ENCODE measurements at regions not wholly inside any gene's neighbourhood (a gene's known extent, or its start where the extent isn't known, plus 50 kb on each side); places are given as distances from the start of the nearest gene placed in this dataset.

DNA sequence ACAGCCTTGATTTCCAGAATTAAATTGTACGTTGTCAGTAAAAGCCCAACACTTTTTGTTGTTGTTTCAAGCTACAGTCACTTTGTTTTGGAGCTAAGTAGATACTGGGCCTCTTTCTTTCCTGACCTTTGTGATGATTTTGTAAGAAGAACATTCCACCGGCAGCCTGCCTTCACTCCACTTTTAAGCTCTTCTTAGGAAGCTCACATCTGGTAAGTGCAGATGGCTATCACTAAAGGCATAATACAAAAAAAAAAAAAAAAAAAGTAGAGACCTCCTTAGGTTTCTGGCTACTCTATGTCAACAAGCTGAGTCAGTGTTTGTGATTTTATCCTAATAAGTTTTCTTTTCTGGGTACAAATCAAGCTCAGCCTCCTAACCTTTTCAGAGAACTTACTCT lies 1922.1 kb upstream of the WWC1 start:
- H3K9ac ChIP-seq (ENCODE audit: low read length) = no peak overlapping the region
- no peaks in the 10 kb centered on the region for H3K9me3 ChIP-seq (ENCODE audit: control insufficient read depth, low read depth, low read length)
- peaks cover 10% of the 10 kb centered on the region for H3K27me3 ChIP-seq (ENCODE audit: control insufficient read depth, insufficient read depth, low read length)
- no peak overlapping the region for H3K4me3 ChIP-seq (ENCODE audit: low read length)
- H3K27ac ChIP-seq (ENCODE audit: low read length) = no peak overlapping the region
- H3K36me3 ChIP-seq (ENCODE audit: control insufficient read depth, low read depth, low read length) = no peaks in the 10 kb centered on the region
- peaks cover 13% of the 10 kb centered on the region for H3K4me1 ChIP-seq (ENCODE audit: control insufficient read depth, low read depth, low read length)

- no peaks in the 10 kb centered on the region for H3K9me3 ChIP-seq (ENCODE audit: control insufficient read depth, low read depth, low read length)
- H3K4me1 ChIP-seq (ENCODE audit: control insufficient read depth, low read depth, low read length) = peaks cover 13% of the 10 kb centered on the region
- no peak overlapping the region for H3K4me3 ChIP-seq (ENCODE audit: low read length)
- no peak overlapping the region for H3K9ac ChIP-seq (ENCODE audit: low read length)
- H3K27me3 ChIP-seq (ENCODE audit: control insufficient read depth, insufficient read depth, low read length) = peaks cover 10% of the 10 kb centered on the region
- no peaks in the 10 kb centered on the region for H3K36me3 ChIP-seq (ENCODE audit: control insufficient read depth, low read depth, low read length)
- no peak overlapping the region for H3K27ac ChIP-seq (ENCODE audit: low read length)
Observed at GRCh38 chr5:166369807-166370206, 1921.6 kb upstream of the WWC1 start.

- H3K27me3 ChIP-seq (ENCODE audit: control insufficient read depth, insufficient read depth, low read length) = peaks cover 10% of the 10 kb centered on the region
- H3K9ac ChIP-seq (ENCODE audit: low read length) = no peak overlapping the region
- no peaks in the 10 kb centered on the region for H3K9me3 ChIP-seq (ENCODE audit: control insufficient read depth, low read depth, low read length)
- peaks cover 13% of the 10 kb centered on the region for H3K4me1 ChIP-seq (ENCODE audit: control insufficient read depth, low read depth, low read length)
- no peaks in the 10 kb centered on the region for H3K36me3 ChIP-seq (ENCODE audit: control insufficient read depth, low read depth, low read length)
- H3K4me3 ChIP-seq (ENCODE audit: low read length) = no peak overlapping the region
- no peak overlapping the region for H3K27ac ChIP-seq (ENCODE audit: low read length)
Observed at GRCh38 chr5:166370928-166371690, 1920.3 kb upstream of the WWC1 start.

DNA sequence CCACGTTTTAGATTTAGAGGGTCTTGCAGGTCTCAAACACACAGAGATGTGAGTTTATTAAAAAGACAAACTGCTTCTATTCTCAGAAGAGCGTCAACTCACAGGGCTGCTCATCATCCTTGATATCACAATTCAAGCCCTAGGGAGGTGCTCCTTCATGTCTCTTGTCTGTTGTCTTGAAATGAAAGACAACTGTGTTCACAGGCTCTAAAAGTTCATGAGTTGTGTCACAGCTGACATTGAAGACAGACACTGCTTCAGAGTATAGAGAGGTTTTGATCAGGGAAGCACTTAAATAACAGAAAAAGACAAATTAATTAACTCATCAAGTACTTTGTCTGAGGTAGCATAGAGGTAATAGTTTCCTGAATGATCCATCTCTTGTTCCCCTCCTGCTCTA lies 1917.6 kb upstream of the WWC1 start:
- no peaks in the 10 kb centered on the region for H3K36me3 ChIP-seq (ENCODE audit: control insufficient read depth, low read depth, low read length)
- no peak overlapping the region for H3K27ac ChIP-seq (ENCODE audit: low read length)
- peaks cover 13% of the 10 kb centered on the region for H3K4me1 ChIP-seq (ENCODE audit: control insufficient read depth, low read depth, low read length)
- H3K9me3 ChIP-seq (ENCODE audit: control insufficient read depth, low read depth, low read length) = no peaks in the 10 kb centered on the region
- H3K4me3 ChIP-seq (ENCODE audit: low read length) = no peak overlapping the region
- peaks cover 10% of the 10 kb centered on the region for H3K27me3 ChIP-seq (ENCODE audit: control insufficient read depth, insufficient read depth, low read length)
- no peak overlapping the region for H3K9ac ChIP-seq (ENCODE audit: low read length)

DNA sequence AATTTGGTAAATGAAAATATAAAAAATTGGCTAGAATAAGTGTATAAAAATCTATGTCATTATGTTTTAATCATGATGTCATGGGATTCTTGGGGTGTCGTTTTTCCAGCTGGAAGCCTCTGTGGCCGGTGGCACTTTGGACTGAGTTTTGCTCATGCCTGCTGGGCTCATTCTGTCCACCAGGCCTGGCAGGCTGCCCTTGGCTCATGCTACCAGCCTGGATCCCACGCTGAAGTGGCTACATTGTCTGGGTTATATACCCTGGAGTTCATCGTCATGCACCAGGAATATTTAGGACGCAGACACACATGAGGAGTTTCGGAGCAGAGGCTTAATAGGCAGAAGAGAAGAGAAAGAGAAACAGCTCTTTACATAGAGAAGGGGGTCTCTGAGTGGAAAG lies 1913.7 kb upstream of the WWC1 start:
- Histone ChIP-seq H3K27me3 (ENCODE audit: control insufficient read depth, insufficient read depth, low read length) (no peaks in the 10 kb centered on the region), H3K9me3 (ENCODE audit: control insufficient read depth, low read depth, low read length) (no peaks in the 10 kb centered on the region), H3K27ac (ENCODE audit: low read length) (no peak overlapping the region), H3K36me3 (ENCODE audit: control insufficient read depth, low read depth, low read length) (no peaks in the 10 kb centered on the region), H3K4me3 (ENCODE audit: low read length) (no peak overlapping the region), H3K9ac (ENCODE audit: low read length) (no peak overlapping the region), H3K4me1 (ENCODE audit: control insufficient read depth, low read depth, low read length) (no peaks in the 10 kb centered on the region)

DNA sequence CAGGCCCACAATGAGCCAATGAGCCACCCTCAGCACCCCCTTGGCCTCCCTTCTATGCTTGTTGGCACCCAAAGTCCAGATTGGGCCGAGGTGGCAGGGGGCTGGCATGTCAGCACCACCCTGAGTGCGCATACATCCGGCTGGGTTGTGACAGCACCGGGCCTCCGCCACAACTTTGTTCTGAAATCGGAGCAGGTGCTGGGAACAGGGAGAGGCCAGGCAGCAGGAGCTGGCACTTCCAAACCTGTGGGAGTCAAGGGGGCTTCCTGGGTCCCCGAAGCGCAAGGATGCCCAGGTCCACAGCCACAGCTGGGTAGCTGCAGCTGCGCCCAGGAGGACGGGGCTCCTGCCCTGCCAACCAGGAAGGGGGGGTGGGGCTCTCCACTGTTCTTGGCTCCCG lies 1911.9 kb upstream of the WWC1 start:
- Histone ChIP-seq H3K27me3 (ENCODE audit: control insufficient read depth, insufficient read depth, low read length) (no peaks in the 10 kb centered on the region), H3K36me3 (ENCODE audit: control insufficient read depth, low read depth, low read length) (no peaks in the 10 kb centered on the region), H3K4me1 (ENCODE audit: control insufficient read depth, low read depth, low read length) (no peaks in the 10 kb centered on the region), H3K4me3 (ENCODE audit: low read length) (no peak overlapping the region), H3K9me3 (ENCODE audit: control insufficient read depth, low read depth, low read length) (no peaks in the 10 kb centered on the region), H3K9ac (ENCODE audit: low read length) (no peak overlapping the region), H3K27ac (ENCODE audit: low read length) (no peak overlapping the region)

DNA sequence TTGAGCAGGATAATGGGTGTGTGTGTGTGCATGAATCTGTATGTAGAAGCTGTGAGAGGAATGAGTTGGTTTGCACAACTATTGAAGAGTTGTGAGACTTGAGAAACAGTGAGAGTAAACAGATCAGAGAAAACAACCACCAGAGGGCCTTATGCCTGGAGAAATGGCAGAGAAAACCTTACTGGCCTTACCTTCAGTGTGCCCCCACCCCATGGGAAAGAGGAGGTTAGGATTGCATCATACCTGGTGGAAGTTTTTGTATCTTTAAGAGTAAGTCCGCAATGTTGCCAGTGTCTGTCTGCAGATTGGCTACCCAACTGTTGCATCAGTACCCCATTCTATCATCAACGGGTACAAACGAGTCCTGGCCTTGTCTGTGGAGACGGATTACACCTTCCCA lies 1909.4 kb upstream of the WWC1 start:
- Histone ChIP-seq H3K9me3 (ENCODE audit: control insufficient read depth, low read depth, low read length) (no peaks in the 10 kb centered on the region), H3K27me3 (ENCODE audit: control insufficient read depth, insufficient read depth, low read length) (no peaks in the 10 kb centered on the region), H3K4me1 (ENCODE audit: control insufficient read depth, low read depth, low read length) (no peaks in the 10 kb centered on the region), H3K4me3 (ENCODE audit: low read length) (no peak overlapping the region), H3K9ac (ENCODE audit: low read length) (no peak overlapping the region), H3K27ac (ENCODE audit: low read length) (no peak overlapping the region), H3K36me3 (ENCODE audit: control insufficient read depth, low read depth, low read length) (no peaks in the 10 kb centered on the region)

- Histone ChIP-seq H3K27ac (ENCODE audit: low read length) (no peak overlapping the region), H3K9ac (ENCODE audit: low read length) (no peak overlapping the region)
Observed at GRCh38 chr5:166398131-166398530, 1893.3 kb upstream of the WWC1 start.

DNA sequence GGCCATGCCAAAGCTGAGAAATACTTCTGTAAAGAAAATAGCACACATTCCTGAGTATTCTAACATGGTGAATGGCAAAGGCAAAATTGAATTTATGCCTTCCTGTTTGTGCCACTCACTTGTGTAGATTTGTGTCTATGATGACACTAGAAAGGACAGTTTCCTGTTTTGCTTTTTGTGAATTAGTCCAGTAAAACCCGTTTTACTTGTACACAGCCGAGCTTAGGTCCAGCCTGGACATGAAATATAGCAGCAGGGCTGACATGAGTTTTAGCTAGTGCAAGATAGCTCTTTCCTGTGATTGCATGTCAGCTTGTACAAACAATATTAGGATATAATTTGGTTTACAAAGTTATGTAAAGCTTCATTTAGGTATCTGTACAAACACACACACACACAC lies 1891.7 kb upstream of the WWC1 start:
- Histone ChIP-seq H3K36me3 (ENCODE audit: control insufficient read depth, low read depth, low read length) (no peaks in the 10 kb centered on the region), H3K9me3 (ENCODE audit: control insufficient read depth, low read depth, low read length) (no peaks in the 10 kb centered on the region), H3K4me3 (ENCODE audit: low read length) (no peak overlapping the region), H3K4me1 (ENCODE audit: control insufficient read depth, low read depth, low read length) (no peaks in the 10 kb centered on the region), H3K9ac (ENCODE audit: low read length) (no peak overlapping the region), H3K27ac (ENCODE audit: low read length) (no peak overlapping the region), H3K27me3 (ENCODE audit: control insufficient read depth, insufficient read depth, low read length) (no peaks in the 10 kb centered on the region)

More at GRCh38 chr5:166398131-166398530, 1893.3 kb upstream of the WWC1 start:
- Histone ChIP-seq H3K4me1 (ENCODE audit: control insufficient read depth, low read depth, low read length) (no peaks in the 10 kb centered on the region), H3K27me3 (ENCODE audit: control insufficient read depth, insufficient read depth, low read length) (no peaks in the 10 kb centered on the region), H3K9me3 (ENCODE audit: control insufficient read depth, low read depth, low read length) (no peaks in the 10 kb centered on the region), H3K4me3 (ENCODE audit: low read length) (no peak overlapping the region), H3K36me3 (ENCODE audit: control insufficient read depth, low read depth, low read length) (no peaks in the 10 kb centered on the region)

- Histone ChIP-seq H3K9me3 (ENCODE audit: control insufficient read depth, low read depth, low read length) (no peaks in the 10 kb centered on the region), H3K27ac (ENCODE audit: low read length) (no peak overlapping the region), H3K9ac (ENCODE audit: low read length) (no peak overlapping the region), H3K36me3 (ENCODE audit: control insufficient read depth, low read depth, low read length) (no peaks in the 10 kb centered on the region), H3K4me3 (ENCODE audit: low read length) (no peak overlapping the region), H3K27me3 (ENCODE audit: control insufficient read depth, insufficient read depth, low read length) (no peaks in the 10 kb centered on the region), H3K4me1 (ENCODE audit: control insufficient read depth, low read depth, low read length) (peaks cover 3% of the 10 kb centered on the region)
Observed at GRCh38 chr5:166401391-166401790, 1890.1 kb upstream of the WWC1 start.

DNA sequence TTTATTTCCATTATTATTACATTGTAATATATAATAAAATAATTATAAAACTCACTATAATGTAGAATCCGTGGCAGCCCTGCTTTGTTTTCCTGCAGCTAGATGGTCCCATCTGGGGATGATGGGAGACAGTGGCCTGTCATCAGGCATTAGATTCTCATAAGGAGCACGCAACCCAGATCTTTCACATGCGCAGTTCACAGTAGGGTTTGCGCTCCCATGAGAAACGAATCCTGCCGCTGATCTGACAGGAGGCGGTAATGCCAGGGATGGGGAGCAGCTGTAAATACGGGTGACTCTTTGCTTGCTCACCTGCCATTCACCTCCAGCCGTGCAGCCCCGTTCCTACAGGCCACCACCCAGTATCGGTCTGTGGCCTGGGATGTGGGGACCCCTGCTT lies 1879.3 kb upstream of the WWC1 start:
- peaks cover 4% of the 10 kb centered on the region for H3K4me1 ChIP-seq (ENCODE audit: control insufficient read depth, low read depth, low read length)
- no peaks in the 10 kb centered on the region for H3K36me3 ChIP-seq (ENCODE audit: control insufficient read depth, low read depth, low read length)
- no peaks in the 10 kb centered on the region for H3K9me3 ChIP-seq (ENCODE audit: control insufficient read depth, low read depth, low read length)

DNA sequence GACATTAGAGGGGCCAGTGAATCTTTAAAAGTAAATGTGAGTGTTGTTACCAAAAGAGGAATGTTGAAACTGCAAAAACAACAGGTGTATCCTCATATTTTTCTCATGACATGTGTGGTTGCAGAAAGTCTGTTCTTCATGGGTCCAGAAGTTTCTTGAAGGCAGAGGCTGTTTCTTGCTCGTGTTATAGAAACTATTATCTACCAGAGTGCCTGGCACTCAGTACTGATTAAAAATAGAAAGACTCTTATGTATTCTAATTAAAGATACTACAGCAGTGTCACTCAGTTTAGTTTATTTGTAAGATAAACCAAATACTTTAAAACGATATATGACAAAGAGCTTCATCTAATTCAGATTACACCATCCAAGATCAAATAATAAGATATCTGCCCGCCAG lies 1864.2 kb upstream of the WWC1 start:
- Histone ChIP-seq H3K4me1 (ENCODE audit: control insufficient read depth, low read depth, low read length) (peaks cover 32% of the 10 kb centered on the region), H3K36me3 (ENCODE audit: control insufficient read depth, low read depth, low read length) (no peaks in the 10 kb centered on the region), H3K27ac (ENCODE audit: low read length) (no peak overlapping the region), H3K9me3 (ENCODE audit: control insufficient read depth, low read depth, low read length) (no peaks in the 10 kb centered on the region), H3K4me3 (ENCODE audit: low read length) (no peak overlapping the region), H3K9ac (ENCODE audit: low read length) (no peak overlapping the region), H3K27me3 (ENCODE audit: control insufficient read depth, insufficient read depth, low read length) (no peaks in the 10 kb centered on the region)

More for the DNA sequence above, 1879.3 kb upstream of the WWC1 start:
- H3K27me3 ChIP-seq (ENCODE audit: control insufficient read depth, insufficient read depth, low read length) = no peaks in the 10 kb centered on the region
- no peak overlapping the region for H3K9ac ChIP-seq (ENCODE audit: low read length)
- H3K4me3 ChIP-seq (ENCODE audit: low read length) = no peak overlapping the region
- no peak overlapping the region for H3K27ac ChIP-seq (ENCODE audit: low read length)
